A673 (cell line): ENCODE measurements at regions not wholly inside any gene's neighbourhood (a gene's known extent, or its start where the extent isn't known, plus 50 kb on each side); places are given as distances from the start of the nearest gene placed in this dataset.

Experiments
- BruUV-seq: library from RNA; stranded (reverse); fragments of 400-500 nt; replicated peaks from 2 replicates; lab custom pipeline; 2021; lab: Mats Ljungman, UMichigan
- CTCF ChIA-PET: fragments of 300-600 bp; sonication (Branson Sonifier 250); formaldehyde crosslinking; loops from one replicate; lab custom pipeline; 2022; ENCODE audit warnings: antibody characterized with exemption; lab: Charles Lee
- POLR2A ChIA-PET: fragments of 300-600 bp; sonication (Branson Sonifier 250); formaldehyde crosslinking; loops from one replicate; lab custom pipeline; 2022; ENCODE audit warnings: antibody characterized with exemption; ENCODE audit not compliant: low non-redundant PET; lab: Charles Lee
- DNase-seq: peaks from one replicate; pipeline ENCODE4 v3.0.0-alpha.2; 2015; ENCODE audit warnings: low spot score
- H3K27ac ChIP-seq: fragments of 200-600 bp; sonication (generic); 2 replicates; pipeline ENCODE4 v1.5.1; 2016; ENCODE audit warnings: mixed run types, low read depth, mild to moderate bottlenecking, mixed read lengths, antibody characterized with exemption, low read length; ENCODE audit not compliant: poor library complexity, severe bottlenecking
- H3K27me3 ChIP-seq: fragments of 200-600 bp; sonication (generic); replicated peaks from 2 replicates; pipeline ENCODE4 v1.6.1; 2017; ENCODE audit warnings: mixed run types, low read depth, mild to moderate bottlenecking, mixed read lengths, antibody characterized with exemption, low read length; ENCODE audit not compliant: insufficient read depth, poor library complexity
- H3K36me3 ChIP-seq: fragments of 200-600 bp; sonication (generic); 2 replicates; pipeline ENCODE4 v1.6.1; 2016; ENCODE audit warnings: mixed run types, mild to moderate bottlenecking, mixed read lengths, antibody characterized with exemption, low read length; ENCODE audit not compliant: insufficient read depth, poor library complexity, severe bottlenecking
- H3K4me1 ChIP-seq: fragments of 200-600 bp; sonication (generic); 2 replicates; pipeline ENCODE4 v1.6.1; 2017; ENCODE audit warnings: mixed run types, mild to moderate bottlenecking, mixed read lengths, antibody characterized with exemption, low read length; ENCODE audit not compliant: insufficient read depth, poor library complexity, severe bottlenecking
- H3K4me3 ChIP-seq: fragments of 200-600 bp; sonication (generic); 2 replicates; pipeline ENCODE4 v1.5.1; 2016; ENCODE audit warnings: low read depth, mixed run types, mild to moderate bottlenecking, mixed read lengths, low read length; ENCODE audit not compliant: poor library complexity, severe bottlenecking
- H3K9me3 ChIP-seq: fragments of 200-600 bp; sonication (generic); 2 replicates; pipeline ENCODE4 v1.6.1; 2016; ENCODE audit warnings: mixed run types, low read depth, mild to moderate bottlenecking, mixed read lengths, antibody characterized with exemption, low read length; ENCODE audit not compliant: poor library complexity, severe bottlenecking
- CTCF ChIP-seq: fragments of 300-800, 200-600 bp; sonication (generic); conservative IDR thresholded peaks from 2 replicates; pipeline ENCODE4 v1.5.1; 2017; ENCODE audit warnings: low read depth, mild to moderate bottlenecking, antibody characterized with exemption, low read length, moderate library complexity, mixed read lengths
- EZH2 ChIP-seq: fragments of 200-600 bp; sonication (generic); IDR thresholded peaks from 2 replicates; pipeline ENCODE4 v1.6.1; 2017; ENCODE audit warnings: borderline replicate concordance, low read depth, mild to moderate bottlenecking, mixed read lengths, antibody characterized with exemption, low read length; ENCODE audit not compliant: poor library complexity, severe bottlenecking
- intact Hi-C: fragments of 100-400 bp; cut with micrococcal nuclease; formaldehyde crosslinking; loops from one replicate; pipeline ENCODE4 v1.10.0; 2022; ENCODE audit not compliant: unreplicated experiment

GRCh38 chr20:22001886-22002285 lies 296.4 kb downstream of the PAX1 start:
- intact Hi-C loops = no loop called here
- Histone ChIP-seq H3K9me3 (no peaks in the 10 kb centered on the region), H3K36me3 (no peaks in the 10 kb centered on the region), H3K4me3 (no peak overlapping the region), H3K27ac (no peak overlapping the region), H3K27me3 (peaks cover 5% of the 10 kb centered on the region), H3K4me1 (no peaks in the 10 kb centered on the region)
- ChIA-PET CTCF (no interaction called here), POLR2A (no interaction called here)
- no TSS peak for BruUV-seq
- DNase-seq = no peak
- no peak for TF ChIP-seq EZH2
- no peak for TF ChIP-seq CTCF

GRCh38 chr20:21995461-21995860 lies 290.0 kb downstream of the PAX1 start:
- Histone ChIP-seq H3K4me1 (no peaks in the 10 kb centered on the region), H3K27me3 (no peaks in the 10 kb centered on the region), H3K36me3 (no peaks in the 10 kb centered on the region), H3K27ac (no peak overlapping the region), H3K9me3 (no peaks in the 10 kb centered on the region), H3K4me3 (no peak overlapping the region)
- no TSS peak for BruUV-seq
- TF ChIP-seq CTCF (no peak), EZH2 (no peak)
- DNase-seq = no peak
- intact Hi-C loops = no loop called here
- ChIA-PET CTCF (no interaction called here), POLR2A (no interaction called here)

- intact Hi-C loops = no loop called here
- no peaks in the 10 kb centered on the region for H3K27me3 ChIP-seq
- no peak for DNase-seq
- TF ChIP-seq CTCF = no peak
- no peak for TF ChIP-seq EZH2
- H3K4me1 ChIP-seq = no peaks in the 10 kb centered on the region
- H3K36me3 ChIP-seq = no peaks in the 10 kb centered on the region
- no peak overlapping the region for H3K27ac ChIP-seq
- H3K4me3 ChIP-seq = no peak overlapping the region
- no peaks in the 10 kb centered on the region for H3K9me3 ChIP-seq
- ChIA-PET CTCF (no interaction called here), POLR2A (no interaction called here)
- no TSS peak for BruUV-seq
Measured at GRCh38 chr20:21994203-21994602, 288.7 kb downstream of the PAX1 start.
